Body of pancreas (tissue), 4 donors: ENCODE measurements at regions not wholly inside any gene's neighbourhood (a gene's known extent, or its start where the extent isn't known, plus 50 kb on each side); places are given as distances from the start of the nearest gene placed in this dataset.
"Not testable (repeated sequence)": the region's sequence is repeated elsewhere in the genome, so short reads cannot be mapped to it uniquely, and the experiment has no call there.

Experiments
- ATAC-seq: fragments of 150-250 bp; one replicate; pipeline ENCODE4 v1.9.1; 2016
- DNase-seq, 4 donors: peaks; one replicate each; pipeline ENCODE4 v3.0.0-alpha.2; 2019
- H3K27ac ChIP-seq, 4 donors: fragments of 200-600 bp; sonication (generic); 1 replicate in 3 of 4; 2 replicates in 1 of 4; pipeline versions ENCODE4 v1.5.1 to v1.6.1; 2016 to 2019; ENCODE audit warnings: mild to moderate bottlenecking in 1 of 4, mixed read lengths in 1 of 4, moderate library complexity in 1 of 4
- H3K27me3 ChIP-seq, 2 donors: fragments of 200-600 bp; sonication (generic); one replicate each; pipeline ENCODE4 v1.6.0; 2016; ENCODE audit warnings: mild to moderate bottlenecking in 1 of 2
- H3K36me3 ChIP-seq, 2 donors: fragments of 200-600 bp; sonication (generic); replicated peaks in 1 of 2; 2 replicates each; pipeline ENCODE4 v1.5.1; 2016; ENCODE audit warnings: low read depth in 2 of 2; ENCODE audit not compliant: insufficient read depth in 1 of 2
- H3K4me1 ChIP-seq: fragments of 200-600 bp; sonication (generic); one replicate; pipeline ENCODE4 v1.6.0; 2016
- H3K4me3 ChIP-seq, 2 donors: fragments of 200-600 bp; sonication (generic); 1 replicate in 1 of 2; 2 replicates in 1 of 2; pipeline ENCODE4 v1.5.1; 2016 to 2019
- H3K9me3 ChIP-seq, 3 donors: fragments of 200-600 bp; sonication (generic); 1 replicate in 2 of 3; 2 replicates in 1 of 3; pipeline ENCODE4 v1.5.1; 2016
- CTCF ChIP-seq, 7 experiments: fragments of 450-650 bp in 4 of 7; fragments of 200-600 bp in 3 of 7; sonication (generic) in 3 of 7; IDR thresholded peaks; one replicate each; pipeline ENCODE4 v1.5.1; 2016 to 2019; ENCODE audit warnings: antibody characterized with exemption in 7 of 7
- POLR2A ChIP-seq, 3 donors: fragments of 450-650 bp; IDR thresholded peaks; one replicate each; pipeline ENCODE4 v1.6.1; 2016; ENCODE audit warnings: antibody characterized with exemption in 3 of 3, mild to moderate bottlenecking in 2 of 3
- WGBS, 2 donors: methylation state at CpG; one replicate each; pipeline ENCODE4 v1.1.5; 2017; 5-methylcytosine and 5-hydroxymethylcytosine counted together
- intact Hi-C: fragments of 100-400 bp; cut with DNase I; formaldehyde crosslinking; loops from one replicate; pipeline ENCODE4 v1.15.1; 2023

DNA sequence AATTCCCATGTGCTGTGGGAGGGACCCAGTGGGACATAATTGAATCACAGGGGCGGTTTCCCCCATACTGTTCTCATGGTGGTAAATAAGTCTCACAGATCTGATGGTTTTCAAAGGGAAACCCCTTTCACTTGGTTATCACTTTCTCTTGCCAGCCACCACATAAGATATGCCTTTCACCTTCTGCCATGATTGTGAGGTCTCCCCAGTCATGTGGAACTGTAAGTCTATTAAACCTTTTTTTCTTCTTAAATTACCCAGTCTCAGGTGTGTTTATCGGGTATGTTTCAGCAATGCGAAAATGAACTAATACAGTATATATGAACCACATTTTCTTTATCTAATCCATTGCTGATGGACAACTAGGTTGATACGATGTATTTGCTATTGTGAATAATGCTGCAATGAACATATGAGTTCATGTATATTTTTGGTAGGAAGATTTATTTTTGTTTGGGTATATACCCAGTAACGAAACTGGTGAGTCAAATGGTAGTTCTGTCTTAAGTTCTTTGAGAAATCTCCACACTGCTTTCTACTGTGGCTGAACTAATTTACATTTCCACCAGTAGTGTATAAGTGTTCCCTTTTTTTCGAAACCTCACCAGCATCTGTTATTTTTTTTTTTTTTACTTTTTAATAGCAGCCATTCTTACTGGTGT lies 70.0 kb upstream of the HGF start:
- no peaks in the 10 kb centered on the region for H3K36me3 ChIP-seq
- no peak overlapping the region for H3K27ac ChIP-seq
- H3K9me3 ChIP-seq = no peaks in the 10 kb centered on the region
- no peak overlapping the region for H3K4me3 ChIP-seq
- 79 to 81% methylated on average over 6 of the region's 6 CpGs for WGBS, 2 donors
- DNase-seq (no peak), ATAC-seq (no peak)
- H3K27me3 ChIP-seq = no peaks in the 10 kb centered on the region
- intact Hi-C loops = no loop called here
- no peaks in the 10 kb centered on the region for H3K4me1 ChIP-seq
- TF ChIP-seq POLR2A (IDR thresholded peaks at IDR 0.05) (no peak), CTCF (IDR thresholded peaks at IDR 0.05) (no peak)

DNA sequence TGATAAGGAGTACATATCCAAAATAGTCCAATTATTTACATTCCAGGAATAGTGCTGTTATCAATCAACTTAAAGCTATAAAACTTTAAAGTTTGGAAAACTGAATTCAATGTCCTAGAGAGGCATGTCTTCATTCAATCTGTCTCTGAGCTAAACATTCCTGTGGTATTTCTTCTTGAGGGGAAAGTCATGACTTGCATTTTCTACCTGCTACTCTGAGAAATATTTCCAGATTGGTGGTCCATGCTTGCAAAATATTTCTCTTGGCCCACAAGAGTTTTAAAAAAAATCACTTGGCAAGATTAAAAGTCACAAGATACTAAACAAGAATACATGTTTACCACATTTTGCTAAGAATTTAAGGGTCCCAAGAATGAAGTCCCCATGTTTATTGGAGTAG lies 63.6 kb upstream of the HGF start:
- TF ChIP-seq POLR2A (IDR thresholded peaks at IDR 0.05) = no peak
- no peak for TF ChIP-seq CTCF (IDR thresholded peaks at IDR 0.05)
- ATAC-seq (no peak), DNase-seq (no peak)
- no peak overlapping the region for H3K4me3 ChIP-seq
- no peaks in the 10 kb centered on the region for H3K27me3 ChIP-seq
- H3K9me3 ChIP-seq = peaks cover 0 to 5% (median 0%) of the 10 kb centered on the region in 3 donors
- no peaks in the 10 kb centered on the region for H3K4me1 ChIP-seq
- intact Hi-C loops = no loop called here
- no peaks in the 10 kb centered on the region for H3K36me3 ChIP-seq
- no peak overlapping the region for H3K27ac ChIP-seq

DNA sequence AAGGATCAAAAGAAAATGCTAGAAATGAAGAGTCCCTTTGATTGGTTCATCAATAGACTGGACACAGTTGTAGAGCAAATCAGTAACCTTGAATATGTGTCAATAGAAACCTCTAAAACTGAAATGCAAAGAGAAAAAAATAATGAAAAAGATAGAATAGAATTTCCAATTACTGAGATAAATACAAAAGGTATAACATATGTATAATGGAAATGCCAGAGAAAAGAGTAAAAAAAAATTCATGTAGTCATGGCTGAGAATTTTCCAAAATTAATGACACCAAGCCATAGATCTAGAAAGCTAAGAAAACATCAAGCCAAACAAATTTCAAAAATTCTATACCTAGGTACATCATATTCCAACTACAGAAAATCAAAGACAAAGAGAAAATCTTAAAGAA lies 62.0 kb upstream of the HGF start:
- Histone ChIP-seq H3K4me1 (no peaks in the 10 kb centered on the region), H3K36me3 (no peaks in the 10 kb centered on the region), H3K9me3 (peaks cover 0 to 5% (median 0%) of the 10 kb centered on the region in 3 donors), H3K4me3 (no peak overlapping the region), H3K27ac (no peak overlapping the region), H3K27me3 (no peaks in the 10 kb centered on the region)
- no peak for DNase-seq
- intact Hi-C loops = no loop called here
- TF ChIP-seq CTCF (IDR thresholded peaks at IDR 0.05) = no peak
- TF ChIP-seq POLR2A (IDR thresholded peaks at IDR 0.05) = no peak
- ATAC-seq = no peak

- H3K36me3 ChIP-seq, H3K4me1 ChIP-seq, DNase-seq, intact Hi-C loops, ATAC-seq, H3K4me3 ChIP-seq, H3K27me3 ChIP-seq, H3K27ac ChIP-seq, H3K9me3 ChIP-seq: not testable (repeated sequence)
- 59 to 63% methylated on average over 4 of the region's 4 CpGs for WGBS, 2 donors
These were observed 59.7 kb upstream of the HGF start for GRCh38 chr7:81829511-81829910.

GRCh38 chr7:81822811-81823210 lies 53.0 kb upstream of the HGF start:
- no peaks in the 10 kb centered on the region for H3K27me3 ChIP-seq
- H3K27ac ChIP-seq = no peak overlapping the region
- intact Hi-C loops = no loop called here
- WGBS, 2 donors = 55 to 79% methylated on average over 1 of the region's 1 CpG
- TF ChIP-seq CTCF (IDR thresholded peaks at IDR 0.05) (no peak), POLR2A (IDR thresholded peaks at IDR 0.05) (no peak)
- H3K4me3 ChIP-seq = no peak overlapping the region
- no peaks in the 10 kb centered on the region for H3K4me1 ChIP-seq
- no peaks in the 10 kb centered on the region for H3K36me3 ChIP-seq
- ATAC-seq (no peak), DNase-seq (no peak)
- no peaks in the 10 kb centered on the region for H3K9me3 ChIP-seq
